GM23338 (cell line): ENCODE measurements at regions not wholly inside any gene's neighbourhood (a gene's known extent, or its start where the extent isn't known, plus 50 kb on each side); places are given as distances from the start of the nearest gene placed in this dataset.

Experiments used
- CREB1 ChIP-seq: fragments of 250-450 bp; sonication (Bioruptor Pico); IDR thresholded peaks from 2 replicates; pipeline ENCODE4 v1.5.0; 2020; ENCODE audit warnings: low read depth, mild to moderate bottlenecking, moderate library complexity
- ETS1 ChIP-seq: IDR thresholded peaks from 2 replicates; pipeline ENCODE4 v1.6.1; 2016; ENCODE audit warnings: antibody characterized with exemption
- EZH2 ChIP-seq: fragments of 200-600 bp; sonication (generic); IDR thresholded peaks from one replicate; pipeline ENCODE4 v1.8.0; 2017; ENCODE audit warnings: antibody characterized with exemption, mild to moderate bottlenecking, low read depth; ENCODE audit not compliant: unreplicated experiment
- EZH2phosphoT487 ChIP-seq: fragments of 200-600 bp; sonication (generic); IDR thresholded peaks from one replicate; pipeline ENCODE4 v1.8.1; 2018; ENCODE audit warnings: antibody characterized with exemption; ENCODE audit not compliant: unreplicated experiment
- JUNB ChIP-seq: IDR thresholded peaks from one replicate; pipeline ENCODE4 v1.6.1; 2016; ENCODE audit warnings: antibody characterized with exemption; ENCODE audit not compliant: unreplicated experiment
- NANOG ChIP-seq: IDR thresholded peaks from 2 replicates; pipeline ENCODE4 v1.6.1; 2016; ENCODE audit warnings: antibody characterized with exemption, borderline replicate concordance
- POLR2AphosphoS5 ChIP-seq: IDR thresholded peaks from 2 replicates; pipeline ENCODE4 v1.6.1; 2016; ENCODE audit warnings: antibody characterized with exemption, low read depth
- ZNF114 ChIP-seq: fragments of 250-450 bp; sonication (Bioruptor Pico); IDR thresholded peaks from 2 replicates; pipeline ENCODE4 v1.5.0; 2020; ENCODE audit warnings: mild to moderate bottlenecking, moderate library complexity
- ZNF462 ChIP-seq: fragments of 250-450 bp; sonication (Bioruptor Pico); IDR thresholded peaks from 2 replicates; pipeline ENCODE4 v1.5.0; 2020; ENCODE audit warnings: mild to moderate bottlenecking, moderate library complexity
- TF ChIP-seq, protein P1 (sequence below), 2 experiments: fragments of 200-600 bp in 1 of 2; sonication (generic) in 1 of 2; conservative IDR thresholded peaks; 2 replicates each; pipeline versions ENCODE4 v1.5.1 to v1.6.1; 2016 to 2017; ENCODE audit warnings: antibody characterized with exemption in 2 of 2, low read depth in 2 of 2, mild to moderate bottlenecking in 2 of 2, moderate library complexity in 1 of 2
- TF ChIP-seq, protein P2 (sequence below): IDR thresholded peaks from one replicate; pipeline ENCODE4 v1.6.1; 2018; ENCODE audit warnings: antibody characterized with exemption; ENCODE audit not compliant: unreplicated experiment

DNA sequence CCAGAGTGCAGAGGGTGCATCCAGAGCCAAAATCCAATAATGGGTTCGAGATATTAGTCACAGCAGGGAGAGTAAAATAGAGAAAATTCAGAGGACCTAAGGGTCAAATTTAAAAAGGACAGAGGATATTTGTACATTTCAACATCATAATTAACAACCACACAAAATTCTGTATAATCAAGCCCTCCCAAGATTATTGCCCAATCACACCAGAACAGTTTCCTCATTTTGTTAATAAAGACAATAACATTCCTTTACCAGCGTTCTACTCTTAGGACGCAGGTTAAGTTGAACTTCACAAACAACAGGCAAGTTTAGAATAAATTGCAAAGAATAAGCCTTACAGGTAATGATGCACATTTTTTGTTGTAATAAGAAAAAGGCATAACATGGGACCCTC lies 462.8 kb downstream of the PTPRC start:
- TF ChIP-seq, protein P1, sequence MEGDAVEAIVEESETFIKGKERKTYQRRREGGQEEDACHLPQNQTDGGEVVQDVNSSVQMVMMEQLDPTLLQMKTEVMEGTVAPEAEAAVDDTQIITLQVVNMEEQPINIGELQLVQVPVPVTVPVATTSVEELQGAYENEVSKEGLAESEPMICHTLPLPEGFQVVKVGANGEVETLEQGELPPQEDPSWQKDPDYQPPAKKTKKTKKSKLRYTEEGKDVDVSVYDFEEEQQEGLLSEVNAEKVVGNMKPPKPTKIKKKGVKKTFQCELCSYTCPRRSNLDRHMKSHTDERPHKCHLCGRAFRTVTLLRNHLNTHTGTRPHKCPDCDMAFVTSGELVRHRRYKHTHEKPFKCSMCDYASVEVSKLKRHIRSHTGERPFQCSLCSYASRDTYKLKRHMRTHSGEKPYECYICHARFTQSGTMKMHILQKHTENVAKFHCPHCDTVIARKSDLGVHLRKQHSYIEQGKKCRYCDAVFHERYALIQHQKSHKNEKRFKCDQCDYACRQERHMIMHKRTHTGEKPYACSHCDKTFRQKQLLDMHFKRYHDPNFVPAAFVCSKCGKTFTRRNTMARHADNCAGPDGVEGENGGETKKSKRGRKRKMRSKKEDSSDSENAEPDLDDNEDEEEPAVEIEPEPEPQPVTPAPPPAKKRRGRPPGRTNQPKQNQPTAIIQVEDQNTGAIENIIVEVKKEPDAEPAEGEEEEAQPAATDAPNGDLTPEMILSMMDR (conservative IDR thresholded peaks at IDR 0.05; ENCODE audit: low read depth in 2 of 2): no peak
- no peak for TF ChIP-seq POLR2AphosphoS5
- TF ChIP-seq CREB1: no peak
- TF ChIP-seq EZH2phosphoT487: no peak
- TF ChIP-seq ZNF462 (CRISPR knock-in tag): no peak
- TF ChIP-seq, protein P2, sequence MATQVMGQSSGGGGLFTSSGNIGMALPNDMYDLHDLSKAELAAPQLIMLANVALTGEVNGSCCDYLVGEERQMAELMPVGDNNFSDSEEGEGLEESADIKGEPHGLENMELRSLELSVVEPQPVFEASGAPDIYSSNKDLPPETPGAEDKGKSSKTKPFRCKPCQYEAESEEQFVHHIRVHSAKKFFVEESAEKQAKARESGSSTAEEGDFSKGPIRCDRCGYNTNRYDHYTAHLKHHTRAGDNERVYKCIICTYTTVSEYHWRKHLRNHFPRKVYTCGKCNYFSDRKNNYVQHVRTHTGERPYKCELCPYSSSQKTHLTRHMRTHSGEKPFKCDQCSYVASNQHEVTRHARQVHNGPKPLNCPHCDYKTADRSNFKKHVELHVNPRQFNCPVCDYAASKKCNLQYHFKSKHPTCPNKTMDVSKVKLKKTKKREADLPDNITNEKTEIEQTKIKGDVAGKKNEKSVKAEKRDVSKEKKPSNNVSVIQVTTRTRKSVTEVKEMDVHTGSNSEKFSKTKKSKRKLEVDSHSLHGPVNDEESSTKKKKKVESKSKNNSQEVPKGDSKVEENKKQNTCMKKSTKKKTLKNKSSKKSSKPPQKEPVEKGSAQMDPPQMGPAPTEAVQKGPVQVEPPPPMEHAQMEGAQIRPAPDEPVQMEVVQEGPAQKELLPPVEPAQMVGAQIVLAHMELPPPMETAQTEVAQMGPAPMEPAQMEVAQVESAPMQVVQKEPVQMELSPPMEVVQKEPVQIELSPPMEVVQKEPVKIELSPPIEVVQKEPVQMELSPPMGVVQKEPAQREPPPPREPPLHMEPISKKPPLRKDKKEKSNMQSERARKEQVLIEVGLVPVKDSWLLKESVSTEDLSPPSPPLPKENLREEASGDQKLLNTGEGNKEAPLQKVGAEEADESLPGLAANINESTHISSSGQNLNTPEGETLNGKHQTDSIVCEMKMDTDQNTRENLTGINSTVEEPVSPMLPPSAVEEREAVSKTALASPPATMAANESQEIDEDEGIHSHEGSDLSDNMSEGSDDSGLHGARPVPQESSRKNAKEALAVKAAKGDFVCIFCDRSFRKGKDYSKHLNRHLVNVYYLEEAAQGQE: no peak
- TF ChIP-seq NANOG: no peak
- no peak for TF ChIP-seq ETS1
- no peak for TF ChIP-seq EZH2
- TF ChIP-seq JUNB: no peak
- no peak for TF ChIP-seq ZNF114
